RPMI8226 (cell line): ENCODE measurements at regions not wholly inside any gene's neighbourhood (a gene's known extent, or its start where the extent isn't known, plus 50 kb on each side); places are given as distances from the start of the nearest gene placed in this dataset.

Source experiments
- DNase-seq: peaks from one replicate; pipeline ENCODE4 v3.0.0-alpha.2; 2015

DNA sequence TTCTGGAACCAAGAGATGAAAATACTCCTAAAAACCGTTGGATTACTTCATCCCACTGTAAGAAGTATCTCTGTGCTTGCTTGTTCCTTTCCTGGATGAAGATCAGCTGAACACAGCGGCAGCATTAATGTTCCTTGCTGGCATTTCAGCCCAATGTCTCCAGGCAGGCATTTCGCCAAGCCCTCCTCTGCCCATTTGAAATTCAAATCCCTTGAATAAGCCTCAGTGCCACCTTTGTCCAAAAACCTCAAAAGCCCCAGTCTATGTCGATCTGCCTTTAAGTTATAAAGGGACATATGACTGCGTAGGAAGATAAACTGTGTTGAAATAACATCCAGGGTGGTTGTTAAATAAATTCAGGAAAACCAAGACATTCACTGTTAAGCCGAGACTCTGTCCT, 156.8 kb upstream of the PDZRN3 start:
- no peak for DNase-seq

DNA sequence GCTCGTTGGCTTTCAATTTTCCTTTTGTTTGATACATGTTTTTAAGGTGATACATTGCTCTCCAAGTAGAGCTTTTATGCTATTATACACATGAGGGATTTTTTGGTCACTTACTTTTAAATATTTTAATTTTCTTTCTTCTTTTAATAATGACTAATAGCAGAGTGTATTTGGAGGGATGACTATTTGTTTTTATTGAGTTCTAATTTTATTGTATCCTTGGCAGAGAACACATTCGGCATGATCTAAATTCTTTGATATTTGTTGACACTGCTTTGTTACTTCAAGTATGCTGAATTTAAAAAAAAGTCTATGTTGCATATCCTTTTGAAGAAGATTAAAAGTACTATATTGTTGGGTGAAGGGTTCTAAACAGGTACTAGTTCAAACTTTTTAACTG, 149.9 kb upstream of the PDZRN3 start:
- no peak for DNase-seq

DNA sequence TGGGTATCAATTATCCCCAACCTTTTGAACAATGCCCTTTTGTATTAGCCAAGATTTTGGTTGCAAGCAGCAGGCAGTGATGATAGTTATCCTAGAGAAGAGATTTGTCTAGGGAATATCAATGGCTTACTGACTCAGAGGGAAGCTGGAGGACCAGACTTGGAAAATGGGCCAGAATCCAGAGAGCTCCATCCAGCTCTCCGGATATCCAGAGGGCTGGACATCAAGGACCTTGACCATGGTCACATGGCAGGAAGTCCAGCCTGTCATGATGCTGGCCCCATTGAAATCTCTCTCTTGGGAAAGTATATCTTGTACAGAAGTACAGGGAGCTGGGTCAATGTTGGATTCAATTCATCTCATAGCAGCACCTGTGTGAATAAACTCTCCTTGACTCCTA, 148.5 kb upstream of the PDZRN3 start:
- no peak for DNase-seq

DNA sequence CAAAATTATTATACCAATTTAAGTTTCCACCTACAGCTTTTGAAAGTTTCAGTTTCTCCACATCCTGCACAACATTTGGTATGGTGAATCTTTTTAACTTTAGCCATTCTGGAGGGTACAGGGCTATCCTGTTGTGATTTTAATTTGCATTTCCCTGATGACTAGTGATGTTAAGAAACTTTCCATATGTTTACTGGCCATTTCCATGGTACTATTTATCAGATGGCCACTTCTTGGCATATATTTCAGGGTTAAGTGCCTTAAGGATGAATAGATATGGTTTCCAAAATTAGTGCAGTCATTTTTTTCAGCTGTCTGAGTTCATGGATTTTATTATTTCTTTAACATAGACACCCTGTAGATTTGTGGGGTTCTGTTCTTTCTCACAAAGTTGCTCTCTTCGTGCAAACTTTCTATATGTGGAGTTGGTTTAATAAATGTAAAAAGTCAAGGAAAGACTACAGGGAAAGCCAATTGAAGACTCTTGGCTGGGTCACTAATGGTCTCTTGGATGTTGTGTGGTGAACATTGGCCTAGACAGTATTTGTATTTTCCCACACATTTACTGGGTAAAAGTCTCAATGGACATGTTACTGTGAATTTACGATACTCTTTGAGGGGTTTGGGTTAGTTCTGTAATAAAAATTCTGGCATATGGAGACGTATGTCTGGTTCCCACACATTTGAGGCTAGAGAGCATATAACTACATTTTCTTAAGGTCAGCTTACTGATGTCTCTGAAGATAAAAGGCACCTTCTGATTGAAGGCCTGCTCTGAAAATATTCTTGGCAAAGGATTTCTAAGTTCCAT, 147.5 kb upstream of the PDZRN3 start:
- DNase-seq: no peak

DNA sequence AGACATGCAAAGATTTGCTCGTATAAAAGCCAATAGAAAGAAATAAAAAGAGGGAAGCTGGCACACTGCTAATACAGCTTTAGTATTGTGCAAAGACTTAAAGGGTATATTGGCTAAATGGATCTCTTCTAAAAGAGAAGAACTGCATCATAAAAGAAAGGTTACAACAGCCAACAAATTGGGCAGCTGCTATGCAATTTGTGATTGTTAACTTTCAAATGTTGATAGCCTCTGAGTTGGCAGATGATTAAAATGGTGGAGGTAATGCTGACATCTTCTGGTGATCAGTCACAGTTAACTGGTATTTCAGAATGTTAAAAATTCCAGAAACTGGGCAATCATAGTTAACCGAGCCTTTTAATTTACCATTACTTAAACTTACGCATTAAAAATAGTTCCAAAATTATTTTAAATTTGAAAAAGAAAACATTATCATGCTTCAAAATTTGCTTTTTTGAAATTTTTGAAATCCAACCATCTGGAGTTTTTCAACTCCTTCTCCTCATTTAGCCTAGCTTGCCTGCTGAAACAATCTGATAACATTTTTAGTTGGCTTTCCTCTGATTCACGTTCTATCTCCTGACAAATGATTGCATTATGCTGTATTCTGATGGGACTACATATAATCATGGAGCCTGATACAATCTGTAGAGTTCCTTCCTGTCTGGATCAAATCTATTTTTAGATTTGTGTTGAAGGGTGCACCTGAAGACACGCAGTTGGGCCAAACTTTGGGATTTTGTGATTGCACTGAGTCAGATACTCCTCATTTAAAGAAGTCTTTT, 144.0 kb upstream of the PDZRN3 start:
- no peak for DNase-seq

DNA sequence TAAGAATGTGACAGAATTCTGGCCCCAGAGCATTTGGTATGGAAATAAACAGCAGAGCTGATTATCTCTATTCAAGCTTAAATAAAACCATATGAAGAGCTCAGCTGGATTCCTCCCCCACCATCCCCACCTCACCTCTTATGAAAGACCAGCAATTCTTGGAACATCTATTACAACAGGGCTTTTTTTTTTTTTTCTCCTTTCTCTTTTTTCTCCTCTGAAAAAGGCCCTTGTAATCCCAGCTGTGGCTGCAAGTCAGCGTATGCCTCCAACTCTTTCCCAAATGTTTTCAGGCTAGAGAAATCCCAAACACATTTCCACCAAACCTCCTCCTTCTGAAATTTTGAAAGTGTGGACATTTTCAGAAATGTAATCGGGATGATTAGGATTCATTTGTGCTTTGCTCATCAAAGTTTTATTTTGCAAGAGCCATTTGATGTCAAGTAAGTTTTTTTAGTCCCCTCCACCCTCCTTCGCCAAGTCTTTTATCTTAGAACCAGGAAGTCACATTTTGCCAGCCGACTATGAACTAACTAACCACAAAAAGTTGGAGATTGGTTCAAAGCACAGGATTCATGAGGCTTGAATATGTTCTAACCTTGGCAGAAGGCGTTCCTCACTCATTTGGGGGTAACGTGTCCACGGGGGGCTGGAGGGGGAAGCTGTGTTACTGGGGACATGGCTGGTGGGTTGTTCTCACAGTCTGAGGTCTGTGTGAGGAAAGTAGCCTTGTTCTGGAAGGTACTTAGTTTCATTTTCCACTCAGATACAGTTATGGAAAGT, 142.0 kb upstream of the PDZRN3 start:
- no peak for DNase-seq

DNA sequence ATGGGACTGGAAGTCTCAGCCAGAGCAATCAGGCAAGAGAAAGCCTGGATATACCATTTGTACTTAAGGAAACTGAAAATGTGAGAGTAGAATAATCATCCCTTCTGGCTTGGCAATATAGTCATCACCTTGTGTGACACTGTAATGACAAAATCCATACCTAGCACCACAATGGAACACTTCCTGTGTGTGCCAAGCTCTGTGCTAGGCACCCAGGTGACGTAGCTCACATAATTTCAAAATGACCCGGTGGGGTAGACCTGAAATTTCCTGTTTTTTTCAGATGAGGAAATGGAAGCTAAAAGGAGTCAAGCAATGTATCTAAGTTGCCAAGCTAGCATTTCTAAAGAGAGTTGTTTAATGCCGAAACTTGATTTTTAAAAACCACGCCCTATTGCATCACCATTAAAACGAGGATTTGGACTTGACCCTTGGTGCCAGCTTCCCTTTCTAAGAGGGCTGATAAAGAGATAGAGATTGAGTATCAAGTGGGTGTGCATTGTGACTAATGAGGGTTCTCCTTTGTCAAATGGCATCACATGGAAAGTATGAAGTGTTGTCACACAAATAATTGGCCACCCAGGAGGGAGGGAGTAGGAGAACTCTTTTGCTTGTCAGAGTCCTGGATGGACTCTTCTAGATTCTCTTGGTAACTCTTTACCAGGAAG, 141.3 kb upstream of the PDZRN3 start:
- DNase-seq: no peak

DNA sequence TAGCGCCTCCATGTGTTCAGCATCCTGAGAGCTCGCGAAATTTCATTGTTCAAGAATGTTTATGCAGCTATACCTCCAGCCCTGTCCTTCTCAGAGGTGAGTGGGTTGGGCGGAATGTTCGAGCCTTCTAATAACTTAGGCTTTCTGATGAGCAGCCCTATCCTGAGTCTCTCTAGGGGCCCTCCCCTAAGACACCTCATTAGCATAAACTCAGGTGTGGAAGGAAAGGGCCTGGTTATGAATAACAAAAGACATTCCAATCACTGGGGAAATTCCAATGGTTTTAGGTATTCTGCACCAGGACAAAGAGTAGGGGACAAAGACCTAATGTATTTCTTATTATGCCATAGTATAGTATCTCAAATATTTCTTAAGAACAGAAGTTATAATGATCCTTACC, 138.1 kb upstream of the PDZRN3 start:
- DNase-seq: no peak

DNA sequence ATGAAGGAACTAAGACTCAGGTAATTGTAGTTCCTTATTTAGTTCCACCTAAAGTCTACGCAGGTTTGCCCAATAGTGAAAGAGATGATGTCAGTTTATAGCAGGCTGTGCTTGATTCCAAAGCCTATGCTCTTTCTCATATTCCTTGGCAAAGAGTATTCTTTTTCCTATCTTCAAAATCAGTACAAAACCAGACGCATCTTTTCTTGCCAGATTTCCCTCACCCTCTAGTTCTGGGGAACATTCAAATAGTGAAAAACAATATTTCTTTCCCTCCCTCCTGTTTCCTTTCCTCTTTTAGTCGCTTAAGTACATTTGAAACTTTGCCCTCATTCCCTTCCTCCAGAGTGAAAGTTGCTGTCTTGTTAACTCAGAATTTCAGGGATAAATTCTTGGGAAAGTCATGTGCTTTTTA, 134.6 kb upstream of the PDZRN3 start:
- DNase-seq: no peak

DNA sequence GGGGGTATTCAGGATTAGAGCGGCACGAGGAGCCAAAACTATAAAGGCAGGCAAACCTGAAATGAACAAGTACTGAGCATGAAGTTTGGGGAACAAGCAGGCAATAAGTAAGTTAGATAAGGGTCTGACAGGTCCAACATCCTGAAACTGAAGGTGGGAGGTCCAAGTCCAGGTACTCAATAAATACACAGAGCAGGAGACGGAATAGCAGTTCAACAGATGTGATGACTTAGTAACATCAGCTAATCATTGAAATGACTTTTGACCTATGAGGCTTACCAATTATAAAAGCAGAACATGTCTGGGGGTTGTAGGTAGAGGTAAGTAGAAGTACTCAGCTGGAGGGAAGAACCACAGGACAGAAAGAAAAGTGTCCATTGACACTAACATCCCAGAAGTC, 132.8 kb upstream of the PDZRN3 start:
- DNase-seq: no peak

DNA sequence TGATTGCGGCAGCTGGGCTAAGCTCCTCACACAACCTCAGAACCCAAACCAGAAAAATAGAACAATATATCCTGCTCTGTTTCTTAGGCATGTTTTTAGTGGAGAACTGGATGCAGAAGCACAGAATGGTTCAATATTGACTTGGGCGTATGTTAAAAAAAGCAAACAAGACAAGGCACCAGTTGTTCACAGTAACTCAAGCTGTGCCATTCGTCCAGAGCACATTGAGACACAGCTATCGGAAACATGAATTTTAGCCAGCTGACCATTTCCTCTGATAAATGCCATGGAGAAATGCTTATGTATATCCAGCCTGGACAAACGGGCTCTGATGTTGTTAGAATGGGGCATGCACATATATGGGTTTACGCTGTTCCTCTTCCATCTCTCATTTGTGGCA, 129.2 kb upstream of the PDZRN3 start:
- no peak for DNase-seq

DNA sequence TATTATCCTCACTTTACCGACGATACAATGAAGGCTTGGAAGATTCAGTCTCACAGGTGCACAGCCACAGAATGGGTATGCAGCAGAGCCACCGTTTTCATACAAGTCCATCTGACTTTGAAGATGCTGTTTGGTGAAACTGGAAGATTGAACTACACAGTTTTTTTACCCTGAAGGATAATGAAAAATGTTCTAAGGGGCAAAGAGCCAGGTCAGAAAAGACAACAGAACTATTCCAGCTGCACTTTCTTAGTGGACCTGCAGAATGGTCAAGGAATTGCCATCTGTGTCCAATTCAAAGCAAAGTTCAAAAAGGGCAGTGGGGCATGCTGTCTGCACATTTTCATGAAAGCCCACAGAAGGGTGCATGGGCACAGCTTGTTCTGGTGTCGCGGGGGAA, 127.6 kb upstream of the PDZRN3 start:
- no peak for DNase-seq

DNA sequence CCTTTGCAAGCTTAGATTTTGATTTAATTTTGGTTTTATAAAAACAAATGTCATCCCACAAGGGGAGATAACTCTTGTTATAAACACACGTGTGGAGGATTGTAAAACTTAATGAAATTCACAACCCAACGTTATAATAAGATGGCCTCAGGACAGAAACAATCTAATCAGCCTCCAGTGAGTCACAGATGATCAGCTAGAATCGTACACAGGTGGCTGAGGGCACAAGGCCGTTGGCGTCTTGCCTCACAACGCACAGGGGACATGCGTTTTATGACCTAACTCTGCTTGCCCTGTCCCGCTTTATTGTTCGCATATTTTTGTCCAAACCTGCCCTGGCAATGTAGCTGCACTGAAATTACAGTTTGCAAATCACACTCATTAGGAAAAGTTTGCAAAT, 121.9 kb upstream of the PDZRN3 start:
- DNase-seq: no peak

DNA sequence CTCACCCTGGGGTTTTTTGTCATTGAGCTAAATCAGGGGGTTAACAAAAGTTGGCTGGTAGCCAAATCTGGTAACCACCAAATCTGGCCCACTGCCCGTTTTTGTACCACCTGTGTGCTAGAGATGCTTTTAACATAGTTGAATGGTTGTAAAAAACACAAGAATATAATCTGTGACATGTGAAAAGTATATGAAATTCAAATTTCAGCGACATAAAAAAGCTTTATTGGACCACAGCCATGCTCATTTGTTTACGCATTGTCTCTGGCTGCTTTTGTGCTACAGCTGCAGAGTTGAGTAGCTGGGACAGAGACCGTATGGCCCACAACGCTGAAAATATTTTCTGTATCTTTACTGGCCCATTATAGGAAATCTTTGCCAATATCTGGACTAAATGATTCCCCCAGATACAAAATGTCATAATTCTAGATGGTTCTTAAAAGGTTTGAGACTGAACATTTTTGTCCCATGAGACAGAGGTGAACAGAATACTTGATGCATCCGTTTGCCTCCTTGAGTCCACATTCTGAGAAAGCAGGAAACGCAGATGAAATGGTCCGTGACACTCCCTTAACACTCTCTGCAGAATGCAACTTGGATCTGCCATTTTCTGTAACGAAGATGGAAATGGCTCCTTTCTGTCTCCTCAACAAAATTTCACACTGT, 120.9 kb upstream of the PDZRN3 start:
- no peak for DNase-seq

DNA sequence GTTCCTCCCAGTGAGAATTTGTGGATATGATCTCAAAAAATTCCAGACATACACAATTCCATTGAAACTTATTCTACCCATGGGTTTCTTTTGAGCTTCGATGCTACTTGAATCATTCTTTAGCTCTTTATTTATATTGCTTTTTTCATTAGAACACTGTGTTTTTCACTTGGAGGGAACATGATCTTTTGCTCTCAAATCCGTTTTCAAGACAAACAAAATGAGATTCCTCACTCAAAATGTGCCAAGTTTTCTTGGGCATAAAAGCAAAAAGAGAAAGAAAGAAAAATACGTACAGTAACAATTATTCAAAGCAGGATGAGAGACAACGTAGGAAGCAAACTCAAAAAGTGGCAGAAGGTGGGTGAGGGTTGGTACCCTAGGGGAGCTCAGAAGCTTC, 118.8 kb upstream of the PDZRN3 start:
- no peak for DNase-seq

DNA sequence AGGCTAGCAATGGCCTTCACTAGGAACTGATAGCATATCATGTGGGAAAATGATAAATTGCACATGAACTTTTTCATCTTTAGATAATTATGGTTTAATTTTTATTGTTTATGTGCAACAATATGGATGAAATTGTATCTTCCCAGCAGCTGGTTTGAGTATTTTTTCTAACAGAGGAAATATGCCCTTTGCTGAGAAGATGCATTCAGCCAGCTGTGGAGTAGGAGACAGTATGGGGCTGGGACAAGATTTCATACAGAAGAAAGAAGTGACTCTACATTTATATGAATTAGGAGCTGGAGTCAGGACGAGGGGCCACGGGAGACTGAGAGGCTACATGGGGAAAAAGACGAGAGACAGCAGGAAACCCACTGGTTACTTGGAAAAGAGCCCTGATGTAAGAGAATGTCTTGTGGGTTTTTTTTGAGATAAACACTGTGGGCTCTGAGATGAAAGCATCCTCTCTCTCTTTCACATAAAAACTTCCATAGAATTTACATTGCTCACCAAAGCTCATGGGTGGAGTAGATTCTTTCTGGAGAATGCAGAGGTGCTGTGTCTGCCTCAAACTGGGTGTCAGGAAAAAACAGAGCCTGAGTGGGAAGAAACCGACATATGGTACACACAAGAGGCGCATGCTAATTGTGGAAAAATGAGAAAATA, 115.2 kb upstream of the PDZRN3 start:
- no peak for DNase-seq

DNA sequence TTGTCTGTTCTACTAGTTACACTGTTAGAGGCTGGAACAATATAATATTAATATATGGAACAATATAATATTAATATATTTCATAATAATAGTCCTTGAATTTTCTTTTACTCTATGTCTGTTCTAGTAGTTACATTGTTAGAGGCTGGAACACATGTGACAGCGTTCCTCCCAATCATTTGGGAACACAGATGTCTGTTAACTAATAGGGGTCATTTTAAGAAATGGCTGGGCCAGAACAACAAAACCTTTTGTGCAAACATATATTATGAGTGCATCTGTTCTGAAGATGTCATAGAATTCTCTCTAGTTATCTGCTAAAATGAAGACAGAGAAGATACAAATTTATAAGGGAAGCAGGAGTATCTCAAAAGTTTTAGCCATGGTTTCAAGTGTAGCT, 114.0 kb upstream of the PDZRN3 start:
- DNase-seq: no peak

DNA sequence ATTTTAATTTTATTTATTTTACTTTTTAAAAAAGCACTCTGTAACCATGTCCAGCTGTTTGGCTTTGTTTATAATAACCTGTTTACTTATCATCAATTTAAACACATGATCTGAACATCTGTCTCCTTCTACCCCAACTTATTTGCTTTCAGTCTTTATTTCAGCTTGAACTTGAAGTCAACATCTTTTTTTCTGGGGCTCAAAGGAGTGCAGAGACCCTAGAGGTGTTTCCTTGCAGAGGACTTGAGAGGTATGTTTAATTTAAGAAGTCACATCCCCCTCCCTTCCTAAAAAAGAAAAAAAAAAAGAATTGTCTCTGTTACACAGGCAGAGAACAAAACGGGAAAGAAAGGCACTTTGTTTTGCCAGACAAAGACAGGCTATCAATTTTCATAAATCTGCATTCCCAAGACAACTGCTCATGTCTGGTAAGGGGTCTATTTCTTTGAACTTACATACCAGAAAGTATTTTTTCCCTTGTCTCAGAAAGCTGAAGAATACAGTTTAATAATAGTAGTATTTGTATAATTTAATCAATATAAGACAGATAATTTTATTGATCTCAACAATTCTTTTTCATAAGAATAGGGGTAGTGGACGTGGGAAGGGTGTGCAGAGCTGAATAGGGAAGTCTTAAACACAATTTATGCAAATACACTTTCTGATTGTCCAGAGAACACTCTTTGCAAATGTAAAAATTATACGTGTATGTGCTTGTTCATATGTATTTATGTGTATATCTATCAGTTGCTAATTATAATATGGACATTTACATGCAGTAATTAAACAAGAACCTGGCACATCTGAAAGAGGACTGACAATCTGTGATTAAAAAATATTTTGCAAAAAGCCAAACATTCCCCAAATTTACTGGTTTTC, 109.7 kb upstream of the PDZRN3 start:
- no peak for DNase-seq

DNA sequence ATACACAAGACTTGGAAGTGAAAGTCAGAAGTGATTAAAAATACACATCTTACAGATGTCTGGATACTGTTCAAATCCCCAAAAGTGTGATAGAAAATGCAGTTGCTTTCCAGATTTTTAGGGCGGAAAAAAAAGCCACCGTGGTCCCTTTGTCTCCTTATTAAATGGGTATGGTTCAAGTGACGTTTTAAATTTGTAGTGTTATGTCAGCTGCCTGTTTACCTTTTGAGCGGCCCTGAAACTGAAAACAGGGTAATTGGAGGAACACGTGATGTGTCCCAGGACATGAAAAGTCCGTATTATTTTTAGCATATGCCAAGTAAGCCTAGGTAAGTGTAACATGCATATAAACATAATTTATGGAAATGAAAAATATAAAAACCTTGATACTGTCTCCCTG, 109.0 kb upstream of the PDZRN3 start:
- DNase-seq: peak; percentile 37

DNA sequence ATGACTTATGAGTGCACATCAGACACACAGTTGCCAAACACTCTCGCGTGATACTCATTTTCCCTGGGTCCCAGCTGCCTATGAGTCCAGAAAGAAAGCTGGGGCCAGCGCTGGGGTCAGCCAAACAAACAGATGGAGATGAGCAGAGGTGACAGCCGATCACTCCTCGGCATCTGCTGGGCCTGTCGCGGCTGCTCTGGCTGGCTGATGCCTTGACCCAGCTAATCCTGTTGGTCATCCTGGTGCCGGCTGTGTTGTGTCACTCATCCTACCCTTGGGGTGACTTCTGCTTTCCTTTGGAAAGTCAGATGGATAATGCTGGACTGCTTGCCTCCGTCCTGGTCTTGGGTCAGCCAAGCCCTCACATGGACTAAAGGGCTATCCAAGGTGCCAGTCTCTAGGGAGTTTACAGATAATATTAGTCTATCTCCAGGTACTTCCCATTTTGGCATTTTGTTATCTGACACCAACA, 105.3 kb upstream of the PDZRN3 start:
- DNase-seq: no peak

DNA sequence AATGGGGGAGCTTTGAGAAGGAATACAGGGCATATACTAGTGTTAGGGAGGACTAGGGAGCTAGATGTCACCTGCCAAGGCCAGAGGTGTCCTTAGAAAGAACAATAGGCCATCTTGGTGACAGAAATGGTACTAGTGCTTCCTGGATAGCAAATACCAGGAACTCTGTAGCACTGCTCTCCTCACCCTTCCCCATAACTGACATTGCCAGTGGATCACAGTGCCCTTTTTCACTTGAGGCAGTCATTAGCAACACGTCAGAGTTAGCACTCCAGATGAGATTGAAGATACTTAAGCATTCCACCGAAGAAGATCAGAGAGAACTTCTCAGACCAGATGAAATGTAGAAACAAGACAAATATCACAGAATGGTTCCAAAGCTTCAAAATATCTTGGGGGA, 103.1 kb upstream of the PDZRN3 start:
- DNase-seq: no peak
